Kidney (tissue), 13 donors: ENCODE measurements at regions not wholly inside any gene's neighbourhood (a gene's known extent, or its start where the extent isn't known, plus 50 kb on each side); places are given as distances from the start of the nearest gene placed in this dataset.

ENCODE experiments used
- DNase-seq, 5 donors: peaks; one replicate each; pipeline ENCODE4 v3.0.0-alpha.2; 2013 to 2020
- FAIRE-seq: peaks from 2 replicates; lab custom pipeline; 2012; peaks lifted over from hg19 to GRCh38; lab: Jason Lieb, UNC
- H3K27ac ChIP-seq, 2 donors: one replicate each; pipeline ENCODE4 v1.7.0; 2013; ENCODE audit warnings: low read depth in 2 of 2, low read length in 2 of 2, inconsistent platforms in 1 of 2
- H3K27me3 ChIP-seq: one replicate; pipeline ENCODE4 v1.7.1; 2013; ENCODE audit warnings: low read length, inconsistent platforms; ENCODE audit not compliant: control insufficient read depth, insufficient read depth
- H3K36me3 ChIP-seq, 3 donors: one replicate each; pipeline versions ENCODE4 v1.7.0 to v1.7.1; 2013; ENCODE audit warnings: low read length in 3 of 3, control low read depth in 1 of 3, inconsistent platforms in 1 of 3; ENCODE audit not compliant: insufficient read depth in 3 of 3, control insufficient read depth in 2 of 3
- H3K4me1 ChIP-seq, 3 donors: one replicate each; pipeline versions ENCODE4 v1.7.0 to v1.7.1; 2013; ENCODE audit warnings: low read length in 3 of 3, inconsistent platforms in 1 of 3, low read depth in 1 of 3; ENCODE audit not compliant: control insufficient read depth in 2 of 3, insufficient read depth in 2 of 3
- H3K4me3 ChIP-seq, 3 donors: one replicate each; pipeline versions ENCODE4 v1.7.0 to v1.8.1; 2013; ENCODE audit warnings: low read length in 3 of 3, control low read depth in 1 of 3, inconsistent platforms in 1 of 3
- H3K9ac ChIP-seq, 3 donors: one replicate each; pipeline versions ENCODE4 v1.7.0 to v1.7.1; 2013; ENCODE audit warnings: low read length in 3 of 3, control low read depth in 1 of 3, inconsistent platforms in 1 of 3
- H3K9me3 ChIP-seq, 3 donors: one replicate each; pipeline versions ENCODE4 v1.7.0 to v1.7.1; 2013; ENCODE audit warnings: low read length in 3 of 3, control low read depth in 1 of 3, inconsistent platforms in 1 of 3; ENCODE audit not compliant: control insufficient read depth in 2 of 3, insufficient read depth in 1 of 3
- intact Hi-C: fragments of 100-400 bp; cut with DNase I; formaldehyde crosslinking; loops from one replicate; pipeline ENCODE4 v1.11.1; 2022
- TF ChIP-seq, protein P1 (sequence below): IDR thresholded peaks from 3 replicates; pipeline ENCODE4 v1.5.1; 2012; ENCODE audit warnings: mild to moderate bottlenecking, moderate library complexity, borderline replicate concordance; ENCODE audit not compliant: insufficient read depth; ENCODE audit errors: extremely low read depth
- donor health status: control.
- donor health status: control.
- donor health status: control.
- donor health status: control.
- donor health status: control.
- donor health status: DM: yes; HTN: yes; CAD: no.
- donor health status: Normal renal cell carcinoma (clear cell type).

DNA sequence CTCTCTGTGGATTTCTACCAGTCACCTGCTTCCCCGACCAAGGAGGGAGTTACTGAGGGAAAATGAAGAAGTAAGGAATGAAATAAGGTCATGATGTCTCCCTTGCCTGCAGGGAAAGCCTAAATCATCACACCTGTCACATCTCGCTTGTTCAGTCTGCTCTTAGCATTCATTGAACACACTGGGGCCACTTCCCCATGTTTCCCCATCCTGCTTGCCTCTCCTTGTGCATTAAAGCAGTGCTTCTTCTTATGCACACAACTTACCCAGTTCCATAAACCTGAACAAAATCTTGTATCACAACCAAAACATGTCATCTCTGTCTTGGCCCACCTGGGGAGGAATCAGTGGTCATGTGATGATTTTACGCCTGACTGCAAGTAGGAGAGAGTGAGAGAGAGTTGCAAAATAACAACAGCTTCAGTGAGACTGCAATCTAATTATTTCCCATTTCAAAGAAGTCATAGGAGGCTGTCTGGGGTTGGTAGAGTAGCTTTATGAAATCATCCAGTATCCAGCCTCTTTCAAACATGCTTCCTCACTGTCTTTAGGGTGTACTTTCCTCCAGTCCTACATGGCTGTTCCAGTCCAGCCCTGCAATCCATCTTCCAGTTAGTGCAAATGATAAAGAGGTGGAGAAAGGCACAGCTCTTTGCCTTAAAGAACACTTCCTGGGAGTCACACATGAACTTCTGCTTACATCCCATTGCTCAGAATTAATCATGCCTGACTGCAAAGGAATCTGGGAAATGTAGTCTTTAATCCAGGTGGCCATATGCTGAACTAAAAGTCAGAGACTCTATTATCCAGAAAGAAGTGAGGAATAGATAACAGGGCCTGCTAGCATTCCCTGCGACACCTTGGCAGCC is 220.1 kb downstream of the HAUS1 start:
- H3K27me3 ChIP-seq, result no peaks in the 10 kb centered on the region
- H3K36me3 ChIP-seq, result no peaks in the 10 kb centered on the region
- FAIRE-seq (no peak), DNase-seq (peak in 2 of 5 donors; percentile 80 to 81)
- no peak overlapping the region for H3K4me3 ChIP-seq
- TF ChIP-seq, protein P1, sequence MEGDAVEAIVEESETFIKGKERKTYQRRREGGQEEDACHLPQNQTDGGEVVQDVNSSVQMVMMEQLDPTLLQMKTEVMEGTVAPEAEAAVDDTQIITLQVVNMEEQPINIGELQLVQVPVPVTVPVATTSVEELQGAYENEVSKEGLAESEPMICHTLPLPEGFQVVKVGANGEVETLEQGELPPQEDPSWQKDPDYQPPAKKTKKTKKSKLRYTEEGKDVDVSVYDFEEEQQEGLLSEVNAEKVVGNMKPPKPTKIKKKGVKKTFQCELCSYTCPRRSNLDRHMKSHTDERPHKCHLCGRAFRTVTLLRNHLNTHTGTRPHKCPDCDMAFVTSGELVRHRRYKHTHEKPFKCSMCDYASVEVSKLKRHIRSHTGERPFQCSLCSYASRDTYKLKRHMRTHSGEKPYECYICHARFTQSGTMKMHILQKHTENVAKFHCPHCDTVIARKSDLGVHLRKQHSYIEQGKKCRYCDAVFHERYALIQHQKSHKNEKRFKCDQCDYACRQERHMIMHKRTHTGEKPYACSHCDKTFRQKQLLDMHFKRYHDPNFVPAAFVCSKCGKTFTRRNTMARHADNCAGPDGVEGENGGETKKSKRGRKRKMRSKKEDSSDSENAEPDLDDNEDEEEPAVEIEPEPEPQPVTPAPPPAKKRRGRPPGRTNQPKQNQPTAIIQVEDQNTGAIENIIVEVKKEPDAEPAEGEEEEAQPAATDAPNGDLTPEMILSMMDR, result no peak
- H3K27ac ChIP-seq, result no peak overlapping the region
- H3K4me1 ChIP-seq, result no peaks in the 10 kb centered on the region
- intact Hi-C loops, result no loop called here
- H3K9ac ChIP-seq, result no peak overlapping the region
- H3K9me3 ChIP-seq, result no peaks in the 10 kb centered on the region

DNA sequence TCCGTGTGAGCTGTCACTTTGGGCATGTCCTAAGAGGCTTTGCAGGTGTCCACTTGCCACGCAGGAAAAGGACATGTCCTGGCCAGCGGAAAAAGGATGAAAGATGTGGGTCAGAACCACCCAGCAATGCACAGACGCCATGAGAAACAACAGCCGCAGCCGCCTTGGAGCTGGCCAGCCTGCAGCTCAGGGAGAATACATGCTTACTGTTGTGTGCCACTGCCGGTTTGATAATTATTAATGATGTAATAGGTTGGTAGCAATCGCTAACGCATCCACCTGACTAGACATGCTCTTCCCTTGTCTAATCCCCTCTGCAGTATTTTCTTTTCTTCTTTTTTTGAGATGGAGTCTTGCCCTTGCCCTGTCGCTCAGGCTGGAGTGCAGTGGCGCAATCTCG is 221.7 kb downstream of the HAUS1 start:
- H3K27ac ChIP-seq, result no peak overlapping the region
- H3K27me3 ChIP-seq, result no peaks in the 10 kb centered on the region
- no peaks in the 10 kb centered on the region for H3K4me1 ChIP-seq
- no peaks in the 10 kb centered on the region for H3K36me3 ChIP-seq
- H3K9me3 ChIP-seq, result no peaks in the 10 kb centered on the region
- FAIRE-seq, result no peak
- DNase-seq, result no peak
- intact Hi-C loops, result no loop called here
- no peak overlapping the region for H3K9ac ChIP-seq
- TF ChIP-seq, protein P1, result no peak
- H3K4me3 ChIP-seq, result no peak overlapping the region

DNA sequence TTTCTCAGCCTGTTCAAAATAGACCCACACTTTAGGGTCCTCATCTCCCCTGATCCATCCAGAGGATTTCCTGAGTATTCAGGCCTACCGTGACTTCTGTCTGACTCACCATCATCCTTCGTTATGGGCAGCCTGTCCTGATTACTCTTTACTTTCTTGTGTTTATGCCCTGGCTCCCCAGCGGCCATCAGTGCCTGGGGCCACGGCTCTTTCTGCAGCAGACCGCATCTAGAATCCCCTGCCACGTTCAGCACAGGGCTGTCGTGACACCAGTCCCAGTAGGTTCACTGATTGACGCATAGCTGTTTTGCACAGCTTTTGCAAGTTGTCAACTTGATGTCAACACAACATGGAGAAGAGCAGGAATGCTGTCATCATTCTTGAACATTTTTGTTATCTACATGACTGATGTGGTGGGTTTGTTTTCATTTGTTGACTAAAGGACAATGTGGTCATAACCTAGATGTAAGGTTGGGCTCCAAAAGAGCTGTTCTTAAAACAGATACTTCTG is 225.6 kb downstream of the HAUS1 start:
- Histone ChIP-seq H3K9ac (no peak overlapping the region), H3K36me3 (no peaks in the 10 kb centered on the region), H3K9me3 (no peaks in the 10 kb centered on the region), H3K4me1 (peaks cover 0 to 6% (median 2%) of the 10 kb centered on the region in 3 donors), H3K4me3 (no peak overlapping the region), H3K27me3 (no peaks in the 10 kb centered on the region), H3K27ac (no peak overlapping the region)
- FAIRE-seq (no peak), DNase-seq (no peak)
- intact Hi-C loops, result no loop called here
- TF ChIP-seq, protein P1, result no peak
